ENCODE measurements at regions not wholly inside any gene's neighbourhood (a gene's known extent, or its start where the extent isn't known, plus 50 kb on each side); places are given as distances from the start of the nearest gene placed in this dataset.
"Not testable (repeated sequence)": the region's sequence is repeated elsewhere in the genome, so short reads cannot be mapped to it uniquely, and the experiment has no call there.

DNA sequence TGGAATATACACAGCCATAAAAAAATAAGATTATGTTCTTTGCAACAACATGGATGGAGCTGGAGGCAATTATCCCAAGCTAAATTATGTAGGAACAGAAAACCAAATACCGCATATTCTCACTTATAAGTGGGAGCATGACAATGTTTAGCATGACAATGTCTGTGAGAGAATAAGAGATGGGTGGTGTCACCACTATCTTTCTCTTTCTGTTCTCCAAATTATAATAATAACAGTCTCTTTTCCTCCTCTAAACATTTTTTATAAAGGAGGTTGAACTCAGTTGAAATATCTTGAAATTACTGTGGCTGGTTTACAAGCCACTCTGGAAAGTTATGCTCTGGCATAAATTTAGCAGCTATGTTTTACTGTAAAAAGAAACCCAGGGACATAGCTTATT lies 108.4 kb upstream of the NBPF19 start:
- DNase-seq: not testable (repeated sequence)

DNA sequence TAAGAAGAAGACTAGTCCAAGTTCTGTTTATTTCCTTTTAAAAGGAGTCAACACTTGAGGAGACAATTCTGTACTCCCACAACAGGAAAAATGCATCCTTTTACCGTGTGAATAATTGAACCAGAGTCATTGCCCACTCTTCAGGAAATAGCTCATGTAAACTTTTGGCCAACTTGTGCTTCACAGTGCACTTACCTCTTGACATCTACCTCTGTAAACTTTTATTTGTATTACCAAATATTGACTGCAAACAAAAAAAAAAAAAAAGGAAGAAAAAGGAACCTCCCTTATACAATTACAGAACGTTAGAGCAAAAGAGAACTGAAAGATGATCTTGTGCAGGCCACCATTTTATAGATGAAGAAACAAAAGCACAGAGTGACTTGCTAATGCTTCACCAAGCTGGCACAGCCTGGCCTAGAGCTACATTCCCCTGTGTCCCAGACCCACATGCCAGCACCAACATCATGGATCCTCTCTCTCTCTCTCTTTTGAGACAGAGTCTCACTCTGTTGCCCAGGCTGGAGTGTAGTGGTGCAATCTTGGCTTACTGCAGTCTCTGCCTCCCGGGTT lies 107.3 kb upstream of the NBPF19 start:
- not testable (repeated sequence) for DNase-seq

DNA sequence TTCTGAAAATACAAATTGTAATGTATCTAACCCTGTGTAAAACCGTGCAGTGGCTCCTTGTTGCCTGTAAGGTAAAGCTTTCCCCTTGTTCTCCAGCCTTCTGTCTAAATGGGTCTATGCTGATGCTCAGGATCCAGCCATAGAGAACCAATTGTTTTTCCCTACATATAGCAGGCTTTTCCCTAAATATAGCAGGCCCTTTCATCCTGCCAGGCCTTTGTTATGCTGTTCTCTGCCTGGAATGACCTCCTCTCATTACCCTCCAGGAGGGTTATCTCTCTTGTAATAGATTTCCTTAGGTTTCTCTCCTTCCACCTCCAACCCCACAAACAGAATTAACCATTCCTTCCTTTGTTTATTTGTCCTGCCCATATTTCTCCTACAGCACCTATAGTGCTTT lies 106.5 kb upstream of the NBPF19 start:
- DNase-seq: not testable (repeated sequence)

DNA sequence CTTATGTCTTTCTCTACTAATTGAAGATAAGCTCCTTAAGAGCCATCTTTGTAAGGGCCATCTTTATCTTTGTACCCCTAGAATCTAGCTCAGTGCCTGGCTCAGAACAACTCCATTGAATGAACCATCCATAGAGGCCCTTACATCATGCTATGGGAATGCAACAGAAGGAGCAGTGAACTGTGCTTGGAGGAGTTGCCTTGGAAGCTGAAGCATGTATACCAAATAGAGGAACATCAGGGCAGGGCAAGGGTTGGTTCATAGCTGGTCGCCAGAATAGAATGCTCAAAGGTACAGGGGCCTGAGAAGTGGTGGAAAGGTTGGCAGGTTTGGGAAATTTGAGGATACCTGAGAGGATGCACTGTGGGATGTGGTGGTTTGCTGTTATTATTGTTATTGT lies 105.8 kb upstream of the NBPF19 start:
- DNase-seq: not testable (repeated sequence)

DNA sequence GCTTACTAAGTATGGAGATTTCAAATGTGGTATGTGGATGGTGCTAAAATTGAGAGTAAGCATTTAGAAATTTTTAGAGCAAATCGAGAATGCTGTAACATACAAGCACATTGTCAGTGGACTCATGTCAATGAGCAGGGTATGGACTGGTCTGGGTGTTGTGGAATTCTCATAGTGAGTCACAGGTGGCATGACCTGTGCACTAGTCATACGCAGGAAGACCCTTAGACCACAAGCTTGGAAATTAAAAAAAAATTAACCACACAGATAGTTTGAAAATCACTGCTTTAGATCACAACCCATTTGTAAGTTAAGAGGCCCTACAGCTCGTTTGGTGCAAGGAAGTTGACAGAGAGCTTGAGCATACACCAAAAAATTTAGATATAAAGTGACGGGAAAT lies 102.9 kb upstream of the NBPF19 start:
- DNase-seq: not testable (repeated sequence)

DNA sequence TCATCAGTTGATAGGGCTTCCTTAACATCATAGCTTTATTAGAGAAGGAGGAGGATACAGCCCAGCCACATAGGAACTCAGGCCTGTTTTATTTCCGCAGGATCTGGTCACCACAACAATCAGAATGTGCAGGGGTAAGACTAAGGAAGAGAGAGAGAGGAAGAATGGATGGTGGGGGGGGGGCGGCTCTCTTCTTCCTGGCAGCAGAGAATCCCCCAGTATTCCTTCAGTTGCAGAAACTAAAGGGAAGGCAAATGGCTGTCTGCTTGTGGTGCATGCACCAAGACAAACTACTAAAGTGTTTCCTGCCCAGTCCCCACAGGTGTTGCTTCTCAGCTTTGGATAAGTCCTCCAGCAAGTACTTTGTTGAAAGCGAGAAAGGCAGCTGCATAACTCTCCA lies 96.4 kb upstream of the NBPF19 start:
- DNase-seq: not testable (repeated sequence)

DNA sequence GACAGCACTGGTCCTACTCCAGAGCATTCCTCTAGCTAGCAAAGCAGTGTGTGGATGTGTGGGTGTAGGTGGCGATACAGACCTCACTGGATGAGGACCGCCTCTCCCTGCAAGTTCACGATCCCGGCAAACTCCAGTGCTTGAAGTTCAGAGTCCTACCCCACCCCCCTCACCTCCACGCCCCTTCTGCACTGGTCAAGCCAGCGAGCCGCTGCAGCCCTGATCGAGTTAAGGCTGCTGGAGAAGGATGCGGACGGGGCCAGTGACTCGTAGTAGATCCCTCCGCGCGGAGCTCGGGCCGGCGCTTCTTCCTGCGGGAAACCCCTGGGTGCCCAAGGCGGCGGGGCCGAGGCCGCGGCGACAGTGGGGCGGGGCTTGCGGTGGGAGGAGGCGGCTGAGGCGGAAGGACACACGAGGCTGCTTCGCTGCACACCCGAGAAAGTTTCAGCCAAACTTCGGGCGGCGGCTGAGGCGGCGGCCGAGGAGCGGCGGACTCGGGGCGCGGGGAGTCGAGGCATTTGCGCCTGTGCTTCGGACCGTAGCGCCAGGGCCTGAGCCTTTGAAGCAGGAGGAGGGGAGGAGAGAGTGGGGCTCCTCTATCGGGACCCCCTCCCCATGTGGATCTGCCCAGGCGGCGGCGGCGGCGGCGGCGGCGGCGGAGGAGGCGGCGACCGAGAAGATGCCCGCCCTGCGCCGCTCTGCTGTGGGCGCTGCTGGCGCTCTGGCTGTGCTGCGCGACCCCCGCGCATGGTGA lies 84.5 kb upstream of the NBPF19 start:
- peak; percentile 70 to 74 for DNase-seq

DNA sequence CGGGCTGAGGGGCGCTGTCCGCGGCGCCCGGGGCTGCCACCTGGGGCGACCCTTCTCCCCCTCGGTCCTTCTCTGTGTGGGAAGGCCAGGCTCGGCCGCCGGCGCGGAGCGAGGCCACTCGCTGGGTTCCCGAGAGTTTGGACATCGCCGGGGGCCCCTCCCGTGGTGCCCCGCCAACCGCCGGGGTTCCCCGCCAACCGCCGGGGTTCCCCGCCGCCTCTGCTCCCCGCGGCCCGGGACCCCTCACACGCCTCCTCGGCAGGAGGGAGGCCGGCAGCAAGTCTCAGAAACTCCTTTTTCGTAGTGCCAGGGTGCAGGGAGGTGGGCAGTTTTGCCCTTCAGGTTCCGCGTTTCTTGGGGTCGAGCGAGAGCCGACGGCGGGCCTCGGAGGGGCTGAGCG lies 83.9 kb upstream of the NBPF19 start:
- DNase-seq: not testable (repeated sequence)

DNA sequence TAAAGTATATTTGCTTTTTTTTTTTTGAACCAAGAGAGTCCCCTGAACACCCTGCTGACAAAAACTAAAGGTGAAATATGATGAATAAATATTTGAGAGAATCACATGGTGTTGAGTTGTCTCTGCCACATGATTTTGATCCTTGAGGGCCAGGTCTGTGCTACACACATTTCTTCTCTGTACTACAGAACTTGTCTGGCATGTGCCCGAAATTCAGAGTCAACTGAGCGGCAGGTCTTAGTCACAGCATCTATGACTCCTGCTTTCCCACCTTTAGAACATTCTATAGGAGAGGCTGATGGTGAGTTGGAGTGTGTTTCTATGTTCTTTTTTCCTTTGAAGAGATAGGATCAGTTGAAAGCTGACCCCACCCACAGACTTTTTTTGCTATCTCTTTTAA lies 79.0 kb upstream of the NBPF19 start:
- DNase-seq: not testable (repeated sequence)

DNA sequence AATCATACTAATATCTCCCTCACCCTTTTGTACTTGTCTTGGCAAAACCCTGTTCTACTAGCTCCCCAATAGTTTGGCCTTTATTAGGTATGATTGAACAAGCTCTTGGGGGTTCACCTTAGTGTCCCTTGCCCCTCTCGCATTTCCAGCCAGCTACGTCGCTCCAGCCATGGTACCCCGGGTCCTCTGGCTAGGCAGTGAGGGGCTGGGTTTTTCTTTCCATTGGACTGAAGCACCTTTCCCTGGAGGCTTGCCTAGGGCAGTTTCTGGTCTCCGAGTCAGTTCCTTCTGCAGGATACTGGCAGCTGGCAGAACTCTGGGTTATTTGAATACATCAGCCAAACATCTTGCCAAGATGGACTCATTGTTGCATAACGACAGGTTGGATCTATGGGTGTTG lies 76.3 kb upstream of the NBPF19 start:
- not testable (repeated sequence) for DNase-seq

DNA sequence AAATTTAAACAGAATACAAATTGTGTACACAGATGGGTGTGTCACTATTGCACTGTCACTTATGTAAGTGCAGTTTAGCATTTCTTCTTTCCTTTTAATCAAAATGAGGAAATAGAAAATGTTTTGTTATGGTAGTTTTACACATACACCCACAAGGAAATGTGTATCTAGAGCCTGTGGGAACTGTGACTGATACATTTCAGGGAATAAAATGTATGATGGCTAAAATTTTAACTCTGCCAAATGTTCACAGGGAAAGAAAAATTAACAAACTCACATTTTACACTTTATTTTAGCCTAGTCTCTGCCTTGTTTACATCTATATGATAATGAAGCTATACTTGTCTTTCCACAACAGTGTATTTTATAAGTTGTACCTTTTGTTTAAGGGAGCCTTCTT lies 66.4 kb upstream of the NBPF19 start:
- not testable (repeated sequence) for DNase-seq

DNA sequence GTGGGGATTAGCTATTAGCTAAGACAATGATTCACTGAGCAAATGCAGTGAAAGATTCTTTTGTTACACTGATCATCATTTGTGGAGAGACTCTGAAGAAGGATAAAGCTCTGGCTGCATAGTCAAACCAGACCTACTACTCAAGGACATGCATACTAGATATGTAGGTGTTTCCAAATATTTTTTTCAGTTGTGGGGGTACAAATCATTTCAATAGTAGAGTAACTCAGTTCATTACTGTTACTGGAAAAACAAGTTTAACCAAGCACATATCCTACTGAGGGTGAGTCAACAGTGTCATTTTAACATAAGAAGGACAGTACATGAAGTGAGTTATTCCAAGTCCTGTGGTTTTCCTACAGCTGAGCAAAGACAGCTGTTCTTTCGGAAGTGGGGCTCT lies 59.5 kb upstream of the NBPF19 start:
- not testable (repeated sequence) for DNase-seq

DNA sequence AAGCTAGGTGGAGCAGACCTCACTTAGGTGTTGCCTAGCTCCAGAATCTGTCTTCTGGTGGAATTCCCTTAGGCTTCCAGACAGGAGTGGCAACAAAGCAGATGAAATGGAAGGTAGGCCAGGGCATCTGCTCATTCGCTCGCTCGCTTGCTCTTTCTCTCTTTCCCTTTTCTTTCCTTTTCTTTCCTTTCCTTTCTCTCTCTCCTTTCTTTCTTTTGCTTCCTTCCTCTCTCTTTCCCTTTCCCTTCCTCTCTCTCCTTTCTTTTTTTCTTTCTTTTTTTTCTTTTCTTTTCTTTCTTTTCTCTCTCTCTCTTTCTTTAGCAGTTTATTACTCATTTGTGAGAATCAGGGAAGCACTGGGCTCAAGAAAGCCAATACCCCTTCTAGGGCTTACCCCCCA lies 56.1 kb upstream of the NBPF19 start:
- DNase-seq: not testable (repeated sequence)

DNA sequence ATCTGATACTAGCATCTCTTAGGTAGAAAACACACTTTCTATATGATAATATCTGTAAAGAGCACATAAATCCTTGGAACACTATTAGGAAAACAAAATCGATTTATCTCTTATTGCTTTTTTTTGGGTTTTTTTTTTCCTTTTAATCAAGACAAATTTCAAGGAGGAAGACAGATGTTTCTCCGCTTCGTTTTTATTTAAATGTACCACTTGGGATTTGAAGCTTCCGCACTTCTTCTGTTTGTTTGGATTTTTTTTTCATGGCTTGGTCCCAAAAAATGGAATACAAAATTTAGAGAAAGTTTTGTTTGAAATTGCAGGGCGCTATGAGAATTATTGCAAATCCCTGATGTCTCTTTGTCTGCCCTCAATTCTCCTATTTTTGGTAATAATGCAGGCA lies 51.7 kb upstream of the NBPF19 start:
- not testable (repeated sequence) for DNase-seq
